ENCODE measurements at regions not wholly inside any gene's neighbourhood (a gene's known extent, or its start where the extent isn't known, plus 50 kb on each side); places are given as distances from the start of the nearest gene placed in this dataset.

DNA sequence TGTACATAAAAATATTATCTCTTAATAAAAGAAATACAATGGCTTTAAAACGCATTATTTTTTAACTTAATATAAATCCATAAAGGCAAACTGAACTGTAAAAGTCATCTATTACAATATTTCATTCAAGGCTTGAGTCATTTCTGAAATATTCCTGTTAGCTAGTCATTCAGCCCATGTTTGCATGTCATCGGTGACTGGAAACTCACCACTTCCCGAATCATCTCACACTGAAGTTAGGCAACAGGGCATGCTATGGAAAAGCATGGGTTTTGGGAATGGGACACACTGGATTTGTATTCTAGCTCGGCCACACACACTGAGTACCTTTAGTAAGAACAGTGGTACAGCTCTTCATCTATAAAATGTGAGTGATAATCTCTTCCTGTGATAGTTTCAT is 691.1 kb upstream of the C9orf72 start:
- no peak for TF ChIP-seq EZH2 (IDR thresholded peaks at IDR 0.05; ENCODE audit: low read depth)
- no peak for TF ChIP-seq CTCF (conservative IDR thresholded peaks at IDR 0.05)

Measured in PC-9 (cell line).